ENCODE measurements at regions not wholly inside any gene's neighbourhood (a gene's known extent, or its start where the extent isn't known, plus 50 kb on each side); places are given as distances from the start of the nearest gene placed in this dataset.
A peak's percentile ranks its signal among the peaks of the same experiment; 100 is the strongest.

- no peak overlapping the region for H3K9ac ChIP-seq (ENCODE audit: extremely low read depth, insufficient read length, low read length)
- no peak overlapping the region for H3K14ac ChIP-seq (ENCODE audit: insufficient read depth, low read length)
- H2BK20ac ChIP-seq (ENCODE audit: low read depth, low read length, poor library complexity, severe bottlenecking), result no peak overlapping the region
- H3K4me2 ChIP-seq (ENCODE audit: insufficient read depth, insufficient read length, low read length), result no peak overlapping the region
- peaks cover 2% of the 10 kb centered on the region for H3K79me1 ChIP-seq (ENCODE audit: insufficient read depth, low read depth, low read length, poor library complexity, severe bottlenecking)
- no peak overlapping the region for H2BK120ac ChIP-seq (ENCODE audit: low read depth, low read length, poor library complexity, severe bottlenecking)
- H3K27ac ChIP-seq (ENCODE audit: insufficient read length, low read depth, low read length), result no peak overlapping the region
- H3K27me3 ChIP-seq (ENCODE audit: insufficient read depth, low read length), result no peaks in the 10 kb centered on the region
- H4K91ac ChIP-seq (ENCODE audit: insufficient read length, low read depth, low read length), result no peak overlapping the region
- H2AK5ac ChIP-seq (ENCODE audit: insufficient read length, low read length), result no peak overlapping the region
- H3K27me3 Mint-ChIP-seq (ENCODE audit: low read depth), result no peaks in the 10 kb centered on the region
- no peak overlapping the region for H2AFZ ChIP-seq (ENCODE audit: low read length)
- no peak overlapping the region for H3K4ac ChIP-seq (ENCODE audit: low read depth, low read length)
- no peak overlapping the region for H4K8ac ChIP-seq (replicated peaks; ENCODE audit: insufficient read length, low read depth, low read length)
- H2BK15ac ChIP-seq (ENCODE audit: low read depth, low read length), result no peak overlapping the region
- peak overlapping the region in 1 of 3 experiments; percentile 32; a peak in 1 of 7 replicates for H3K27ac Mint-ChIP-seq
- H3T11ph ChIP-seq (ENCODE audit: low read length), result no peak overlapping the region
- H3K23me2 ChIP-seq (ENCODE audit: insufficient read length, low read depth, low read length, poor library complexity, severe bottlenecking), result no peaks in the 10 kb centered on the region
- H3K4me1 Mint-ChIP-seq, result peaks cover 70 to 73% of the 10 kb centered on the region in 2 experiments
- H3K4me3 Mint-ChIP-seq, result no peak overlapping the region
- TF ChIP-seq, protein P1, sequence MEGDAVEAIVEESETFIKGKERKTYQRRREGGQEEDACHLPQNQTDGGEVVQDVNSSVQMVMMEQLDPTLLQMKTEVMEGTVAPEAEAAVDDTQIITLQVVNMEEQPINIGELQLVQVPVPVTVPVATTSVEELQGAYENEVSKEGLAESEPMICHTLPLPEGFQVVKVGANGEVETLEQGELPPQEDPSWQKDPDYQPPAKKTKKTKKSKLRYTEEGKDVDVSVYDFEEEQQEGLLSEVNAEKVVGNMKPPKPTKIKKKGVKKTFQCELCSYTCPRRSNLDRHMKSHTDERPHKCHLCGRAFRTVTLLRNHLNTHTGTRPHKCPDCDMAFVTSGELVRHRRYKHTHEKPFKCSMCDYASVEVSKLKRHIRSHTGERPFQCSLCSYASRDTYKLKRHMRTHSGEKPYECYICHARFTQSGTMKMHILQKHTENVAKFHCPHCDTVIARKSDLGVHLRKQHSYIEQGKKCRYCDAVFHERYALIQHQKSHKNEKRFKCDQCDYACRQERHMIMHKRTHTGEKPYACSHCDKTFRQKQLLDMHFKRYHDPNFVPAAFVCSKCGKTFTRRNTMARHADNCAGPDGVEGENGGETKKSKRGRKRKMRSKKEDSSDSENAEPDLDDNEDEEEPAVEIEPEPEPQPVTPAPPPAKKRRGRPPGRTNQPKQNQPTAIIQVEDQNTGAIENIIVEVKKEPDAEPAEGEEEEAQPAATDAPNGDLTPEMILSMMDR (conservative IDR thresholded peaks at IDR 0.05), result no peak
- peaks cover 9% of the 10 kb centered on the region for H3K4me1 ChIP-seq (ENCODE audit: insufficient read depth, low read length)
- H3K9me3 ChIP-seq (ENCODE audit: control insufficient read depth, low read depth, low read length), result no peaks in the 10 kb centered on the region
- no peak overlapping the region for H3K23ac ChIP-seq (ENCODE audit: insufficient read length, low read depth, low read length)
- H4K5ac ChIP-seq (ENCODE audit: insufficient read length, low read depth, low read length), result no peak overlapping the region
- H3K79me2 ChIP-seq (ENCODE audit: insufficient read depth, low read length), result peaks cover 56% of the 10 kb centered on the region; the same call in 1 of the 2 replicates
- no peaks in the 10 kb centered on the region for H4K20me1 ChIP-seq (ENCODE audit: control insufficient read depth, insufficient read depth, insufficient read length)
- H3K56ac ChIP-seq (ENCODE audit: insufficient read length, low read depth, low read length), result no peak overlapping the region
- no peak for DNase-seq
- H2BK12ac ChIP-seq (ENCODE audit: insufficient read length, low read depth, low read length), result no peak overlapping the region
- no CpG with 5 or more reads among the region's 5 CpGs for WGBS (ENCODE audit: extremely low coverage, insufficient read length, low lambda C conversion rate)
- H3K18ac ChIP-seq (ENCODE audit: insufficient read length, low read depth, low read length), result no peak overlapping the region
- H3K9me3 Mint-ChIP-seq, result no peaks in the 10 kb centered on the region
- H2BK5ac ChIP-seq (ENCODE audit: insufficient read length, low read length), result no peak overlapping the region
- no peaks in the 10 kb centered on the region for H3K36me3 Mint-ChIP-seq (ENCODE audit: insufficient read depth in 1 of 3, low read depth in 3 of 3)
Observed at GRCh38 chr3:72412340-72412956, 435.8 kb downstream of the SHQ1 start.

All from H9 (cell line).